Fibroblast of lung (primary cell): ENCODE measurements at regions not wholly inside any gene's neighbourhood (a gene's known extent, or its start where the extent isn't known, plus 50 kb on each side); places are given as distances from the start of the nearest gene placed in this dataset.

Experiments used
- DNase-seq, 2 donors: peaks; one replicate each; pipeline versions ENCODE4 v3.0.0 to v3.0.0-alpha.2; 2010; ENCODE audit warnings: low read depth in 2 of 2
- H2AFZ ChIP-seq: 2 replicates; pipeline ENCODE4 v1.5.1; 2012; ENCODE audit warnings: low read length, control low read depth, inconsistent platforms
- H3K27ac ChIP-seq: 2 replicates; pipeline ENCODE4 v1.5.1; 2011; ENCODE audit warnings: low read length, control low read depth; ENCODE audit not compliant: insufficient read depth
- H3K27me3 ChIP-seq: 2 replicates; pipeline ENCODE4 v1.5.1; 2011; ENCODE audit warnings: mild to moderate bottlenecking, low read length; ENCODE audit not compliant: control insufficient read depth, insufficient read depth
- H3K36me3 ChIP-seq: 2 replicates; pipeline ENCODE4 v1.5.1; 2011; ENCODE audit warnings: low read length; ENCODE audit not compliant: control insufficient read depth, insufficient read depth
- H3K4me1 ChIP-seq: 2 replicates; pipeline ENCODE4 v1.5.1; 2011; ENCODE audit warnings: low read length; ENCODE audit not compliant: control insufficient read depth, insufficient read depth; ENCODE audit errors: extremely low read depth
- H3K4me2 ChIP-seq: 2 replicates; pipeline ENCODE4 v1.5.1; 2011; ENCODE audit warnings: low read length, control low read depth; ENCODE audit not compliant: insufficient read depth; ENCODE audit errors: extremely low read depth
- H3K4me3 ChIP-seq, 4 experiments: fragments of 200-600 bp in 1 of 4; sonication (generic) in 1 of 4; replicated peaks in 1 of 4; 2 replicates each; pipeline ENCODE4 v1.5.1; 2011 to 2016; ENCODE audit warnings: low read length in 4 of 4, low read depth in 3 of 4, mild to moderate bottlenecking in 3 of 4, control low read depth in 2 of 4, inconsistent platforms in 1 of 4, mixed read lengths in 1 of 4; ENCODE audit not compliant: insufficient read depth in 1 of 4; ENCODE audit errors: control extremely low read depth in 1 of 4
- H3K79me2 ChIP-seq: 2 replicates; pipeline ENCODE4 v1.5.1; 2012; ENCODE audit warnings: mild to moderate bottlenecking, low read length, inconsistent platforms; ENCODE audit not compliant: control insufficient read depth, insufficient read depth
- H3K9ac ChIP-seq: 2 replicates; pipeline ENCODE4 v1.5.1; 2011; ENCODE audit warnings: mild to moderate bottlenecking, low read length, control low read depth; ENCODE audit not compliant: insufficient read depth
- H3K9me3 ChIP-seq: 2 replicates; pipeline ENCODE4 v1.5.1; 2012; ENCODE audit warnings: low read depth, low read length; ENCODE audit not compliant: control insufficient read depth, insufficient read depth
- H4K20me1 ChIP-seq: 2 replicates; pipeline ENCODE4 v1.5.1; 2011; ENCODE audit warnings: low read length; ENCODE audit not compliant: control insufficient read depth, insufficient read depth; ENCODE audit errors: extremely low read depth
- EZH2 ChIP-seq: IDR thresholded peaks from 2 replicates; pipeline ENCODE4 v1.5.1; 2012; ENCODE audit warnings: low read length, control low read depth, mild to moderate bottlenecking; ENCODE audit errors: missing control alignments
- TF ChIP-seq, protein P1 (sequence below), 2 donors: IDR thresholded peaks in 1 of 2; conservative IDR thresholded peaks in 1 of 2; 1 replicate in 1 of 2; 2 replicates in 1 of 2; pipeline ENCODE4 v1.5.1; 2011 to 2012; ENCODE audit warnings: low read length in 2 of 2, control low read depth in 1 of 2, inconsistent platforms in 1 of 2, low read depth in 1 of 2, mild to moderate bottlenecking in 1 of 2

DNA sequence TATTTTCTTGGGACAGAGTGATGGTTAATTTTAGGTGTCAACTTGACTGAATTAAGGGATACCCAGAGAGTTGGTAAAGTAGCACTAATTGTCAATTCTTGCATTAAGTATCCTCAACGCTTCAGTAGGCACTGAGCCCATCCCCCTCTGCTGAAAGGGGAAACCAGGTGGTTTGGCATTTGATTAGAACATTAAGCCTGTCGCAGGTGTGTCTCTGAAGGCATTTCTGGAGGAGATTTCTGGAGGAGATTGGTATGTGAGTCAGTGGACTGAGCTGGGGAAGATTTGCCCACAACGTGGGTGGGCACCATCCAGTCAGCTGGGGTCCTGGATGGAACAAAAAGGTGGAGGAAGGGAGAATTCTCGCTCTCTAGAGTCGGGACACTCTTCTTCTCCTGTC is 119.8 kb downstream of the RFX6 start:
- DNase-seq = no peak
- H2AFZ ChIP-seq = no peak overlapping the region
- TF ChIP-seq EZH2 = no peak
- TF ChIP-seq, protein P1, sequence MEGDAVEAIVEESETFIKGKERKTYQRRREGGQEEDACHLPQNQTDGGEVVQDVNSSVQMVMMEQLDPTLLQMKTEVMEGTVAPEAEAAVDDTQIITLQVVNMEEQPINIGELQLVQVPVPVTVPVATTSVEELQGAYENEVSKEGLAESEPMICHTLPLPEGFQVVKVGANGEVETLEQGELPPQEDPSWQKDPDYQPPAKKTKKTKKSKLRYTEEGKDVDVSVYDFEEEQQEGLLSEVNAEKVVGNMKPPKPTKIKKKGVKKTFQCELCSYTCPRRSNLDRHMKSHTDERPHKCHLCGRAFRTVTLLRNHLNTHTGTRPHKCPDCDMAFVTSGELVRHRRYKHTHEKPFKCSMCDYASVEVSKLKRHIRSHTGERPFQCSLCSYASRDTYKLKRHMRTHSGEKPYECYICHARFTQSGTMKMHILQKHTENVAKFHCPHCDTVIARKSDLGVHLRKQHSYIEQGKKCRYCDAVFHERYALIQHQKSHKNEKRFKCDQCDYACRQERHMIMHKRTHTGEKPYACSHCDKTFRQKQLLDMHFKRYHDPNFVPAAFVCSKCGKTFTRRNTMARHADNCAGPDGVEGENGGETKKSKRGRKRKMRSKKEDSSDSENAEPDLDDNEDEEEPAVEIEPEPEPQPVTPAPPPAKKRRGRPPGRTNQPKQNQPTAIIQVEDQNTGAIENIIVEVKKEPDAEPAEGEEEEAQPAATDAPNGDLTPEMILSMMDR (conservative IDR thresholded peaks at IDR 0.05 in 1 of 2, IDR thresholded peaks at IDR 0.05 in 1 of 2; ENCODE audit: low read depth in 1 of 2, low read length in 2 of 2) = no peak
- H3K9ac ChIP-seq = no peak overlapping the region
- H3K4me3 ChIP-seq = no peak overlapping the region
- H3K27me3 ChIP-seq = no peaks in the 10 kb centered on the region
- no peaks in the 10 kb centered on the region for H4K20me1 ChIP-seq
- no peaks in the 10 kb centered on the region for H3K79me2 ChIP-seq
- no peaks in the 10 kb centered on the region for H3K36me3 ChIP-seq
- no peaks in the 10 kb centered on the region for H3K9me3 ChIP-seq
- no peak overlapping the region for H3K4me2 ChIP-seq
- H3K27ac ChIP-seq = no peak overlapping the region
- no peaks in the 10 kb centered on the region for H3K4me1 ChIP-seq

GRCh38 chr6:116997496-116997895 is 120.5 kb downstream of the RFX6 start:
- Histone ChIP-seq H3K36me3 (no peaks in the 10 kb centered on the region), H3K79me2 (no peaks in the 10 kb centered on the region), H3K4me2 (no peak overlapping the region), H3K4me3 (no peak overlapping the region), H3K27ac (no peak overlapping the region), H3K27me3 (no peaks in the 10 kb centered on the region), H3K4me1 (no peaks in the 10 kb centered on the region), H3K9ac (no peak overlapping the region), H2AFZ (no peak overlapping the region), H3K9me3 (no peaks in the 10 kb centered on the region), H4K20me1 (no peaks in the 10 kb centered on the region)
- TF ChIP-seq, protein P1 (conservative IDR thresholded peaks at IDR 0.05 in 1 of 2, IDR thresholded peaks at IDR 0.05 in 1 of 2; ENCODE audit: low read depth in 1 of 2, low read length in 2 of 2) = no peak
- no peak for TF ChIP-seq EZH2
- no peak for DNase-seq

- Histone ChIP-seq H3K4me3 (no peak overlapping the region), H3K27ac (no peak overlapping the region), H4K20me1 (no peaks in the 10 kb centered on the region), H3K9me3 (no peaks in the 10 kb centered on the region), H3K27me3 (no peaks in the 10 kb centered on the region), H3K4me1 (no peaks in the 10 kb centered on the region), H2AFZ (no peak overlapping the region), H3K9ac (no peak overlapping the region), H3K36me3 (no peaks in the 10 kb centered on the region), H3K79me2 (no peaks in the 10 kb centered on the region), H3K4me2 (no peak overlapping the region)
- no peak for DNase-seq
- no peak for TF ChIP-seq EZH2
- TF ChIP-seq, protein P1 (conservative IDR thresholded peaks at IDR 0.05 in 1 of 2, IDR thresholded peaks at IDR 0.05 in 1 of 2; ENCODE audit: low read depth in 1 of 2, low read length in 2 of 2) = no peak
Observed at GRCh38 chr6:117007659-117008058, 130.6 kb downstream of the RFX6 start.
